HG03060 (cell line): ENCODE measurements at regions not wholly inside any gene's neighbourhood (a gene's known extent, or its start where the extent isn't known, plus 50 kb on each side); places are given as distances from the start of the nearest gene placed in this dataset.

Experiments
- ATAC-seq: cut with Tn5 transposase; IDR thresholded peaks from one replicate; pipeline ENCODE4 v1.9.1; 2021; ENCODE audit warnings: low read depth, moderate number of reproducible peaks; ENCODE audit not compliant: unreplicated experiment

DNA sequence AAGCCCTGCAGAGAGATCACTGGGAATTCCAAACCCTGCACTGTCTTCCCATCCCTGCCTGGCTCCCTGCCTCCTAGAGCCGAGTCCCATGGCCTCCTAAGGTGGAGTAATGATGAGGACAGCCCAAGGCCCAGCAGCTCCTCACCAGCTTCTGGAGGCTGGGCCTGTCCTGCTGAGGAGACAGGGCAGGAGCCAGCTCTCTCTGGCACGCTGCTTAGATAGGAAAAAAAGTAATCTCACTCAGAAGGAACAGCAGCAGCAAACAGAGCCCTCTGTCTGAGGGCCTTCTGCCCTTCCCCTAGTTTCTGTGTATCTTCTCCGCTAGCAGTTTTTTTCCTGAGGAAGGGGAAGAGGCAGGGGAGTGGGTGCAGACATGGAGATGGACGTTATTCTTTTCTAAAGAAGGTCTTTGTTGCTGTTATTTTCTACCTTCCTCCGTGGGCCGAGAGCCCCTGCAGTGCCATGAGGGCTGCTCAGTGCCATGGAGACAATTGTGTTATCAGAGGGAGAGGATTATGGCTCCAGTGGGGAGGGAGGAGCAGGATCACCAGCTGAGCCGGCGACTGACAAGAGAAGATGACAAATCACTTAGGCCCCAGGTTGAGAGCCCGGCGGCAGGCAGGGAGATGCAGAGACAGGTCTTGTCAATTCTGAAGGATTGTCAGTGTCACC is 315.3 kb downstream of the BUD13 start:
- ATAC-seq: no peak

DNA sequence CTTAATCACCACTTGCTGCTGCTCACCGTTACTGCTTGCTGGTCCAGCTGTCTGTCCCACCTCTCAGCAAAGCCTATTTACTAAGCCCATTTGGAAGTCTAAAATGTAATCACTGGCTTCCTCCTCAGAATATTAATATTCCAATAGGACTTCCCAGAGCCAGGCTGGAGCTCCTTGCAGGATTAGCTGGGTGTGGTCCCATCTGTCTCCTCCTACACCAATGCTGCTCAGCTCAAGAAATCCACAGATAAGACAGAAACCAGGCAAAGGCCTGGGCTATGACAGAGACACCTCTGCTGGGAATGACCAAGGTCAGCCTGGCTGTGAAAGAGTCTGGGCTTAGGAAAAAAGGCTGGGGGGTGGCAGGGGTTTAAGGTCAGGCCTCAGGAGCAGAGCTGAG is 317.8 kb downstream of the BUD13 start:
- ATAC-seq: no peak

DNA sequence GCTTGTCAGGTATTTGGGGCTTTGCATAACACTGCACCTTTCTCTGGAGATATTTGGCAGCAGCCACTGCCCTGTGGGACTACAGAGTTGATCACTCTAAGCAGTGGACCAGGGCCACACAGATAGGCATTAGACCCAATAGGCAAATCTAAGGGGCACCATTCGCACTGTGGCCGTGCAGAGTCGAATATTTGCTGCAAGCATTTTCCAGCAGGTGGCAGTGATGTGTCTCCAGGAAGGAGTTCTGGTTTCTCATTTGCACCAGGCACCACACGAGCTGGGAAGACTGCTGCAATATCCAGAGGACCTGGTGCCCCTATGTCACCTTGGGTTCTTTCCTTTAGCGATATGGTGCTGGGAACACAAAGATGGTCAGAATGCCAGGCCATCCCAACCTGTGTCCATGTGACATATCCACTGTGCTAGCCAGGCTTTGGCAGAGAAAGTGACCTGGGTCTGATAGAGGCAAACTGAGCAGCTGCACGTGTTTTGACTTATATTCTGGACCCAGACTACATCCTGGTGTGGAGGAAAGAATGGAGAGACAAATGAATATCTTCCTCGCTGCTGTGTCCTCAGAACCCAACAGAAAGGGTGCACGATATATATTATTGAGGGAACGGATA is 318.7 kb downstream of the BUD13 start:
- no peak for ATAC-seq

DNA sequence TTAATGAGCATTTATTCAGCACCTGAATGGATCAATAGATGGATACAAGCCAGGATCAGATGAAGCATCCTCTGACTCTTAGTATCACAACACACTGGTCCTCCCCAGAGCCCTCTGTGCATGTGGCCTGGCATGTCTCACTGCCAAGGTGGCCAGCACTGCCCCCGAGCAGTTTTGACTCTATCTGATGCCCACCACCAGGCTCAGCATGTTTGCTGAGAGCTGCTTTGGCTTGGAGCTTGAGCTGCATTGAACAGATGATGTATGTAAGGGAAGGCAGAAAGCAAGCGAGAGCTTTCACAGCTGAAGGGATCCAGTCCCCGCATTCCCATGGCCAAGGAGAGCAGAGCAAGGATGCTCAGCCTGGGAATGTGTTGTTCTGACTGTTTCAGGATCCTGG is 320.3 kb downstream of the BUD13 start:
- ATAC-seq: no peak

DNA sequence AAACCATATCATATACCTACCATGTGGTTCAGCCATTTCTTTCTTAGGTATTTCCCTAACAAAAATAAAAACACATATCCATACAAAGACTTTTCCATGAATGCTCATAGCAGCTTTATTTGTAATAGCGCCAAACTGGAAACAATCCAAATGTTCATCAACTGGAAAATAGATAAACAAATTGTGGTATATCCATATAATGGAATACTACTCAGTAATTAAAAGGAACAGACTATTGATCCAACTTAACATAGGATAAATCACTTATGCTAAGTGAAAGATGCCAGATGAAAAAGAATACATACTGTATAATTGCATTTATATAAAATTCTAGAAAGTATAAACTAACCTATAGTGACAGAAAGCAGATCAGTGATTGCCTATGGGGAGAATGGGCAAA is 323.3 kb downstream of the BUD13 start:
- ATAC-seq: no peak

DNA sequence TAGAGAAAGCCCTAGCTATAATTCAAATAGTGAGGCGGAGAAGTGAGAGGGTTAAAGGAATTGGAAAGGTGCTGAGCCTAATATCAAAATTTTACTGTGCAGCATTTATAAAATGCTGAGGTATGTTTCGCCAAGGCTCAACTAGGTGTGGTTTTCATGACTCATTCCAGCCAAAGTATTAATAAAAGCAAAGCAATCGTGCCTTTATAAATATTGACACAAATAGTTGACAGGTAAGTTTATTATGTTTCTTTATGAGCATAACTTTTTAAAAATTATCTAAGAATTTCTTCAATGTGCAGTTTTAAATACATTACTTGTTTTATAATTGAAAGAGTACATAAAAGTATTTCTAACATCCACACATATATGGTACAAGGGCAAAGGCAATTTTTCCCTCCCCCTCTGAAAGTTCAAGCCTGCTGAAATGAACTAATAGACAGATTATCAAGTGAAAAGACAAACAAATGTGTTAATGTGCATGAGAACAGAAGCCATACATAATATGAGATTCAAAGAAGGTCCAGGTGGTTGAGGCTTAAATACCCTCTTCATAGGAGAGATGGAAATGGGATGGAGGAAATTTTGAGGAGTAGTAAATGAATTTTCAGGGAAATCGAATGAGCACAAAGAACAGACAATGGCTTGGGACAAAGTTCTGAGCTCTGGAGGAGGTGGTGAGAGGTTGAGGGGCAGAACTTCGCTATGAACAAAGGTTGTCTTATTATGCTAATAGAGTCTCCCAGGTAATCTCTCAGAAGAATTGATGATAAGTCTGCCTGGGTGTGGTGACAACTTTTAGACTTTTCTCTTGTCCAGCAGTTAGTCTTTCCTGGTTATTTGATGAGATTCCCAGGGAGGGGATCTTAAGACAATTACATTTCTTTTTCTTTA is 326.5 kb downstream of the BUD13 start:
- ATAC-seq: no peak

DNA sequence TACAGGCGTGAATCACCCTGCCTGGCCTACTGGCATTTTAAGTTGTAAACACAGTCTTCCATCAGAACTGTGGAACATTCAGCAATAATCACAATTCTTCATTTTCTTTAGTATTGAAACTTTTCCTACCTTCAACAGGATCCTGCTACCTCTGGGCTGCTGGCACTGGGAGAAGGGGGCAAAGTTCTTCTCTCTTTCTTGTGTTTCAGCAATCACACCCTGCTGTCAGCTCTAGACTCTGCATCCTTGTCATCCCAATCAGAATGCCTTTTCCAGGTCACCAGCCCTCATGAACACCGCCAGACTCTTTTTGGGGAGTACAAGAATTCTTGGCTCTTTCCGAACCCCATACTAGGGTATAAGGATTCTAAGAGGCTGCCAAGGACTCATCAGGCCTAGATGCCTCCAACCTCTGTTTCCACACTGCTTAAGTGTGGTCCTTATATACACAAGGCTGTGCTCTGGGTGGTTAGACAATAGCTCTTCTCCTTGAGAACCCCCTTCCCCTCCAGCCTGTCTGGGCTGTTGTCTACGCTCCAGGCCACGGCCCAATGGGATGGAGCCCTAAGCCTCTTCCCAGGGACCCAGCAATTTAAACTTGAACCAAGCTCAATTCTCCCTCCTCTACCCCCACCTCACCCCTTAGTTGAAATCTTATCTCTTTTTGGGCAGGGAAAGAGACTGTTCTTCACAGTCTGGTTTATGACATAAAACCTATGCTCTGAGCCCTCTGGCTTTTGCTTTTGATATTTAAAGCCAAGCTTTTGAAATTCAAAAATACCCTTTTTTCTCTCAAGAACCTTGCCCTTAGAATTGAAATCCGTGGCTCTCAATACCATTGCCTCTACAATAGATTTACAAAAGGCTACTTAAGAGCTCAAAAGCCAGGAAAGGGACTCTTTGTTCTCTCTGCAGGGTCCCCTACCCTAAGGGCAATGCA is 327.4 kb downstream of the BUD13 start:
- no peak for ATAC-seq

DNA sequence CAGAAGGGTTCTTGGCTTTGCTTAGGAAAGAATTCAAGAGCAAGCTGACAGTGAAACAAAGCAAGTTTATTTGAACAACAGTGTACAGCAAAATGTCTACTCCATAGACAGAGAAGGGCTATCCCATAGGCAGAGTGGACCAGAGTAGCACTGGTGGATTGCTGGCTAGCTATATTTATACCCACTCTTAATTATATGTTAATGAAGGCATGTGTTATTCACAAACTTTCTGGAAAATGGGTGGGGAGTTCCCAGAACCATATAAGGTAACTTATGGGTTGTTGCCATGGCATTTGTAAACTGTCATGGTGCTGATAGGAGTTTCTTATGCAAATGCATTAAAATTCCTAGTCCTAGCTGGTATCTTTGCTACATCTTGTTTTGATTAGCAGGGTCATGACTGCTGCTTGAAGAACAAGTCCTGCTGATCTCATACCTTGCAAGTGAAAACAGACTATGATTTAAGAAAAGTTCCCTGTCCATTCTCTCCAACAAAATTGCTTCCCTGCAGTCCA is 330.5 kb downstream of the BUD13 start:
- no peak for ATAC-seq

DNA sequence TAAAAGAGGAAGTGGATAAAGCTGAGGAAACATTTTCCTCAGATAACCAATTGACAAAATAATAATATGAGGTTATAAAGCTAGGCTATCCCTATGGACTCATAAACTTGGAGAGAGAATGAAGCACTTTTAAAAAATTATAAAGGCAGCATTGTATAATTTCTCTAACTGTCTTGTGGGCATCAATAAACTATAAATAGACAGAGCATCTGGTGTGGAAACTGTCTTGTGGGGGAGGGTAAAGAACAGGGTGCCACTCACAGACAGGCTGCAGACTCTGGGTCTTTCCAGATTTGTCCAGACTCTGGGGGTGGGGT is 333.5 kb downstream of the BUD13 start:
- ATAC-seq: no peak

DNA sequence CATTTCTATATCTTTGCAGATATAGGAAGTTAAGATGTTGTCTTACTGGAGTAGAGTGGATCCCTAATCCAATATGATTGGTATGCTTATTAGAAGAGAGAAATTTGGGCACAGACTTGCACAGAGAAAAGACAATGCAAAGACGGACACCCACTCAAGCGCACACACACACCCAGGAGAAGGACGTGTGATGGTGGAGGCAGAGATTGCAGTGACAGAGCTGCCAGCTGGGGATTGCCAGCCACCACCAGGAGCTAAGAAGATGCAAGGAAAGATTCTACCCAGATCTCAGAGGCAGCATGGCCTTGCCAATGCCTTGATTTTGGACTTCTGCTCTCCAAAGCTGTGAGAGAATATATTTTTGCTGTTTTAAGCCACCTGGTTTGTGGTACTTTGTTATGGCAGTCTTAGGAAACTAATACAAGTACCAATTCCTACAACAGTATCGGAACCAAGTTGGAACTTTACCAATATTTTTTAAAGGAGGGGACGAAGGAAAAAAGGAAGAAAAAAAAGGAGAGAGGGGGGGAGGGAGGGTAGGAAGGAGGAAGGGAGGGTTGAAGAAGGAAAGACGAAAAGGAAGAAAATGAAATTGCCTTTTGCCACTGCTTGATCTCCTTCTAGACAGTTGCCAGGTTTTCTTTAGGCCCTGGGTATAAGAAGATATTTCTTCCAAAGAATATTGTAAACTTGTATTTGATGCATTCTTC is 334.0 kb downstream of the BUD13 start:
- ATAC-seq: no peak

DNA sequence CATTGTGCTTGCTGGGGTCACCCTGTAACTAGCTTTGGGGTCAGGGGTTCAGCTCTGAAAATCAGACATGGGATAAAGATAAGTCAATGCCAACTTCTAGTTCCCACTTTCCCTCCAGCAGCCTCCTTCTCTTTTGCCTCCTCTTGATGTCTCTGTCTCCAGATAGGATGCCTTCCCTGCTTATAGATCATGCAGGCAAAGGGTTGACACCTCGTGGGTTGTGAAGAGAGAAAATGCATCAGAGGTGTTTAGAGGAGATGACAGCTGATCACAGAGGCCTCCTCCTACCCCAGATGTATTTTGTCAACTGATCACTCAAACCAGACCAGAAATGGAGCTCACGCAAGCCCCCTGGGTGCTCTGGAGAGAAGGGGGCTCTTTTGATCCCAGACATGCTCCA is 337.8 kb downstream of the BUD13 start:
- no peak for ATAC-seq

DNA sequence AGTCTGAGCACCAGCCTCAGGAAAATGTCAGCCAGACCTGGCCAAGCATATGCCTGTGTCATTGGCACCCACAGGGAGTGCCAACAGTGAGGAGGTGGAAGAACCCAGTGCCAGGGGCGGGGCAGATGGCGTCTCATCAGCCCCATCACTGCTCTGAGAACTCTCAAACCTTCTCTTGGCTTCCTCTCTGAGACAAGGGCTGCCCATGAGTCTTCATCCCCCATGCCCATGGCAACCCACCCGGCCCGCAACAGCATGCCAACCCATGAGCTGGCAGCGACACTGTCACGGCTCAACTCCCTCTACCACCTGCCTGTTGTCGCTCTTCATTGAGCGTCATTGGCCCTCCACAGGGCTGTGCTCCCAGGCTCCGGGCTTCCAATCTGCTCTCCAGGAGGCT is 340.5 kb downstream of the BUD13 start:
- no peak for ATAC-seq

DNA sequence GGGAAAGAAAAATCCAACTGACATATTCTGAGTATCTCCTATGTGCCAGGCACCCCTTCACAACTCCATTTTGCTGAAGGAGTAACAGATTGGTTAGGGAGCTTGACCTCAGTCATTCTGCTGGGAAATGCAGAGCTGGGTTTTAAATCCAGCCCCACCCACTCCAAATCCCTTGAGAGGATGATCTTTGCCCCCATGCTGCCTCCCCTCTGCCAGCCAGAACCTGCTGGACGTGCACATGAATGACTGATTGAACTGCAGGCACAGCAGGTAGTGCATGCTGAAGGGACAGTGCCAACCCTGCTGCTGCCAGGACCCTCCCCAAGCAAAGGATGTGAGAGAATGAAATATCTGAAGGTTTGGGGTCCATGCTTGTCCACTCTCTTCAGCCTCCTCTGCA is 340.9 kb downstream of the BUD13 start:
- no peak for ATAC-seq

DNA sequence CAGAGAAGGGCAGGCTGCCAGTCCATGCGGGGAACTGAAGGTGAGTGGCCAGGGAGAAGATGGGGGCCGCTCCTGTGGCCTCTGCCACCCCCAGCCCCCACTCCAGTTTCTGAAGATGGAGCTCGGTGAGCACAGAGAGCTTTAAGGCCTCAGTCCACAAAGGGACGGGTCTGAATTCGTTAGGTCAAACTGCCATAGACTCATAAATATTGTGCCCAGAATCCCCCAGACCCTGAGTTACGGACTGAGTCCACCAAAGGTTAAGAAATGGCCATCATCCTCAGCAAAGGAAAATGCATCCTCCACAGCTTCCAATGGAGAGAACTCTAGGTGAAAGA is 344.2 kb downstream of the BUD13 start:
- ATAC-seq: no peak

DNA sequence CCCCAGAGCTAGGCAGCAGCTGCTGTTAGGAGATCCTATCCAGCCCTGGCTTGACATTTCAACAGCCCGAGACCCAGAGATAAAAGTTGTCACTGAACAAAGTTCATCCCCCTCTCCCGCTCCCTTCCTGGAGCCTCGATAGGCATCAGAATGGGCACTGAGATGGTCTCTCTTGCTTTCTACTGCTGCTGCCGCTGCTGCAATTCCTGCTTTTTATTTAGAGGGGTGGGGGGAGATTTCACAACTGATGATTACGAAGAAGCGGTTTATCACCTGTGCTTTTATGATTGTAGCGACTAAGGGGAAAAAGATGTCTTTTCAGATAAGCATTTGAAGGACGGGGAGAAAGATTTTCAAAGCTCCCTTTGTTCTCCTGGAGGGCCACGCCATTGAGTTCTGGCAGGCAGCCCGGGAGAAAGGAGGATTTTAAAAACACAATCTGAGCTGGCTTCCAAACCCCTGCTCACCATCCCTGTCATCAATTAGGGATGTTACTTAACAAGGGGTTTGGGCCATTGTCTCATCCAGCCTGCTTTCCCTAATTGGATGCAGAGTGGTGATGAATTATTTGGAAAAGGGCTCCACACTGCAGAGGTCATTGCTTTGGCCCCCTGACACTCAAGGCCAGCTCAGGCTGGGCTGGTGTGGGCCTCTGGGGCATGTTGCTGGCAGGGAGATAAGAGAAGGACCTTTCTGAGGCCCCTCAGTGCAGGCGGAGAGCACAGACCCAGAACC is 344.7 kb downstream of the BUD13 start:
- no peak for ATAC-seq

DNA sequence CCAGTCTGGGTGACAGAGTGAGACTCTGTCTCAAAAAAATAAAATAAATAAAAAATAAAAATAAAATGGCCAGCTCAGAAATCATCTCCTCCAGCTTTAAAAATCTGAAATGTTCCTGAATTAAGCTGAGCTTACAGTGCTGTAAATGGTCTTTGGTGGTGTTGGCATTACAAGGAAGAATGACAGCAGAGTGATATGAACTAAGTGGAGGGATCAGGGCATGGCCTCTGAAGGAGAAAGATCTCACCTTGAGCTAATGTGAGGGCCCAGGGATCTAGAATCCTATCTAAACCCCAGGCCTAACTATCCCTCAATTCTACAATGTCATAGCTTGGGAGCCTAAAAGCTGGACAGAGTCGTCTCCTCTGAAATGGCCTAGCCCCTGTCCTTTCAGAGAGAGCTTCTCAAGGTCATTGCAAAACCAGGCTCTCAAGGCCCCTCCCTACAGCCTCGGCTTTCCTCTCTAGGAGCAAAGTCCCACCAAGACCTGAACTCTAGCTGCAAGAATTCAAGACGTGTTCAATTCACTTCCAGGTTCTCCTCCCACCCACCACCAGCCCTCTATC is 345.4 kb downstream of the BUD13 start:
- ATAC-seq: no peak

DNA sequence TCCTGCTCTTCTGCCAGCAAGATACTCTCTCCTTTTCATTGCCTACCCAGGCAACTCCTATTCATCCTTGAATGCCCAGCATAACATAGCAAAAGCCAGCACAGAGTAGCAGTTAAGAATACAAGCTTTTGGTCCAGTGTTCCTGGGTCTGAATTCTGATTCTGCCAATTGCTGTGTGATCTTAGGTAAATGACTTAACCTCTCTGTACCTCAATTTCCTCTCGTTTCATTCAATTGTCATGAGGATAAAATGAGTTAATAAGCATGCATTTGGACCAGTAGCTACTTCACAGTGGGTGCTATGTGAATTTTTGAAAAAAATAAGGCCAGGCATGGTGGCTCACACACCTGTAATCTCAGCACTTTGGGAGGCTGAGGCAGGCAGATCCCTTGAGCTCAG is 346.0 kb downstream of the BUD13 start:
- ATAC-seq: no peak

DNA sequence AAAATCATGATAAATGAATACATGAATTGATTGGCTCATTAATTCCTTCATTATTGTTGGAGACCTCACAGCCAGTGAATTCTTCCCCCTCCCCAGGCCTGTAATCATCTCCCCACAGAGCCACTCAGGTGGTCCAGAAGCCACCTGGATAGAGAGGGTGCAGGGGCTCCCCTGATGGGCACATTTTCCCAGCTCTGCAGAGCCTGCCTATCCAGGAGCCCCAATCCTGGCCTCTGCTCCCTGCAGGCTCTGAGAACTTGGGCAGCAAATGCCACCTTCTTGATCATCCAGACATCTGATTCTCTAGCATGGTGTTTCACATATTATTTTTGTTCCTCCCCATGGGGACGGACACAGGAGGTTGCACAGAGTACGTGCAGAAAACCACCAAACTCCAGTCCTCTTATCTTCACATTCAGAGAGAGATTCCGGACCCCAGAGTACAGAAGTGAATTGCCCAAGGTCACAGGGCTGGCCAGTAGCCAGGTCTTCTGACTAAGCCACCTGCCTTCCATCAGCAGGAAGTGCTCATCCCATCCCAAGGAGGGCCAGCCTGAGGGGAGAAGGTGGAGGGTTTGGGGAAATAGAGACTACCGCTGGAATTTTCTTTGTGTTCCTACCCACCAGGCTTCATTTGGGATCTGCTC is 348.0 kb downstream of the BUD13 start:
- no peak for ATAC-seq
